Frontal cortex (tissue), 3 donors: ENCODE measurements at regions not wholly inside any gene's neighbourhood (a gene's known extent, or its start where the extent isn't known, plus 50 kb on each side); places are given as distances from the start of the nearest gene placed in this dataset.
A peak's percentile ranks its signal among the peaks of the same experiment; 100 is the strongest.
"Not testable (repeated sequence)": the region's sequence is repeated elsewhere in the genome, so short reads cannot be mapped to it uniquely, and the experiment has no call there.

Experiments used
- DNase-seq, 2 donors: peaks; one replicate each; pipeline ENCODE4 v3.0.0; 2012; ENCODE audit warnings: low spot score in 2 of 2
- FAIRE-seq: peaks from 2 replicates; lab custom pipeline; 2012; peaks lifted over from hg19 to GRCh38; lab: Jason Lieb, UNC
- donor health status: control.
- donor health status: control.
- donor health status: control.

DNA sequence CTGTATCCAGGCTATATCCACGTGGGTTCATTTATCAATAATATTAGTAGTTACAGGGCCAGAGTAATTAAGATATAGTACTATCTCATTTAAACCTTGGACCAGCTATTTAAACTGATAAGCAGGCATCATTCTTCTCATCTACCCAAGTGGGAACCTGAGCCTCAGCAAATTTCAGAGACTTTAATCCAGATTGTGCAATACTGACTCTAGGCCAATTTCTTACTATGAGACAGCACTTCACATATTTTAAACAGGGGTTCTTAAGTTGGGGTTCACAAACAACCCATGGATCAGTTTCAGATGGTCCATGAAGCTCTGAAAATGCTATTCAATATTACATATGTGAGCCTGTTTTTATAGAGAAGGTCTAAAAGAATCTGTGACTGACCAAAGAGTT, 302.7 kb upstream of the PSMD7 start:
- no peak for FAIRE-seq
- no peak for DNase-seq

DNA sequence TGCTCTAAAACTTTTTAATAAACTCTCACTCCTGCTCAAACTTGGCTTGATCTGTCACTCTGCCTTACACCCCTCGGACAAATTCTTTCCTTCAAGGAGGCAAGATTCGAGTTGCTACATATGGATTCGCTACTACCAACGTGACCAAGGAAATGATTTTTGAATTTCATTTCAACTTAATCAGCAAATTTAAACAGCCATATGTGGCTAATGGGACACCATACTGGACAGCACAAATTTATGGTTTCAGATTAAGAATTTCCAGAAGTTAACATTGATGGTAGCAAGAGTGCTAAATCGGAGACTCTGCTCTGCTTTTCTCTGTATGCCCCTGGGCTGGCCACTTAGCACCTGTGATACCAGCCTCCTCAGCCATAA, 318.2 kb upstream of the PSMD7 start:
- FAIRE-seq = no peak
- no peak for DNase-seq

DNA sequence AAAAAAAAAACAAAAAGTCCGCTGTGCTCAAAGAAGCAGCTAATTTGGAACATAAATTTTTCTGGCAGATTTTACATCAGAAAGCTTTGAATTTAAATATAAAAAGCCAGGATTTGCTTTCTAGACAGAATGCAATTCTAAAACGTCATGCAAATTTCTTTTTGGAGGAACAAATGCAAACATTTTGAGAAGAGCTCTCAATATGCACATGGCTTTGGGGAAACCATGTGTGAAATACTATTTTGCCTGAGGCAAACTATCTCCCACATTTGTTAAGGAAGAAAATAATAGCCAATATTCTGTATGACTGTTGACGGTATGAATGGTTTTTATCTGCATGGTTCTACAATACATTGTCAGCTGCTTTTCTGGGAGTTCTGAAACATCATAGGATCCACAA, 320.0 kb upstream of the PSMD7 start:
- no peak for DNase-seq
- no peak for FAIRE-seq

DNA sequence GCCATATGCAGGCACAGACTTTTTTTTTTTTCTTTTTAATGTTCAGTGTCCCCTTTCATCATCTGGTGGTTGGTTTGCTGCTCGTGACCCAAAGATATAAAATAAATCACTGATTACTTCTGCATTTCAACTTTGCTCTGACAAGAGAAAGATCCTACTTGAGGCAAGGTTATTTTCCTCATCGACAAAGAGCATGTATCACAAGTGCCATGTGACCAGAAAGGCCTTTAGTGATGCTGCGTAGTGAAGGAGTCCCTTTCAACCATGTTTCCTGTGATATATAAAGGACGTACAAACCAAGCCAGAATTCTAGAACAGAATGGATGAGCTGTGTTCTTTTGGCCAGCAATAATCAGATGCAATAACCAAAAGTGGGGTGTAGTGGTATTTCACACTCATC, 323.4 kb upstream of the PSMD7 start:
- FAIRE-seq (no peak), DNase-seq (no peak)

DNA sequence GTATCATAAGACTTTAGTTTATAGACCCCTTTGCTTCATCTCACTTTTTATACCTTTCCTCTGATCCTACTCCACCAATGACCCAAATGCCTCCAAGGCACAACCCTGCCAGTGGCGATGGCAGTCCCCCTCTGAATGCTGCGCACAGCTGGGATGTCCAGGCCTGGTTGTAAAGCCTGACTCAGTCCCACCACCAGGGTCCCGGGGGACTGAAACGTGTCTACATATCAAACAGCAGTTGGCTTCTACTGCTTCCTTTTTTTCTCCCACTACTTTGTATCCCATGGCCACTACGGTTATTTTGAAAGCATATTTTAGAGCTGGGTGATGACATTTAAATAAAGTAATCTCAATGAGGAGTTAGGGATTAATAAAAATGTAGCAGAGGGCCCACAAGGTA, 329.8 kb upstream of the PSMD7 start:
- FAIRE-seq (no peak), DNase-seq (no peak)

DNA sequence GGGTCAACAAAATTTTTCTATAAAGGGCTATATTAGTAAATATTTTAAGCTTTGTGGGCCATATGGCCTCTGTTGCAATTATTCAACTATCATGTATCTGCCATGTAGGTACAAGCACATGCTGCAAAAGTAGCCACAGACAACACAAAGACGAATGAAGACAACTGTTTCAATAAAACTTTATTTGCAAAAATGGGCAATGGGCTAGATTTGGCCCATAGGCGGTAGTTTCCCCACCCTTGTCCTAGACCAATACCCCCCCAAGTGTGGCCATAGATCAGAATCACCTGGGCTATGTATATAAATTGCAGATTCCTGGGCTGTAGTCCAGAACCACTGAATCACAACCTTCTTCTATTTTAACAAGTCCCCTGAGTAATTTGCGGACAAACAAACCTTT, 331.0 kb upstream of the PSMD7 start:
- DNase-seq = no peak
- no peak for FAIRE-seq

DNA sequence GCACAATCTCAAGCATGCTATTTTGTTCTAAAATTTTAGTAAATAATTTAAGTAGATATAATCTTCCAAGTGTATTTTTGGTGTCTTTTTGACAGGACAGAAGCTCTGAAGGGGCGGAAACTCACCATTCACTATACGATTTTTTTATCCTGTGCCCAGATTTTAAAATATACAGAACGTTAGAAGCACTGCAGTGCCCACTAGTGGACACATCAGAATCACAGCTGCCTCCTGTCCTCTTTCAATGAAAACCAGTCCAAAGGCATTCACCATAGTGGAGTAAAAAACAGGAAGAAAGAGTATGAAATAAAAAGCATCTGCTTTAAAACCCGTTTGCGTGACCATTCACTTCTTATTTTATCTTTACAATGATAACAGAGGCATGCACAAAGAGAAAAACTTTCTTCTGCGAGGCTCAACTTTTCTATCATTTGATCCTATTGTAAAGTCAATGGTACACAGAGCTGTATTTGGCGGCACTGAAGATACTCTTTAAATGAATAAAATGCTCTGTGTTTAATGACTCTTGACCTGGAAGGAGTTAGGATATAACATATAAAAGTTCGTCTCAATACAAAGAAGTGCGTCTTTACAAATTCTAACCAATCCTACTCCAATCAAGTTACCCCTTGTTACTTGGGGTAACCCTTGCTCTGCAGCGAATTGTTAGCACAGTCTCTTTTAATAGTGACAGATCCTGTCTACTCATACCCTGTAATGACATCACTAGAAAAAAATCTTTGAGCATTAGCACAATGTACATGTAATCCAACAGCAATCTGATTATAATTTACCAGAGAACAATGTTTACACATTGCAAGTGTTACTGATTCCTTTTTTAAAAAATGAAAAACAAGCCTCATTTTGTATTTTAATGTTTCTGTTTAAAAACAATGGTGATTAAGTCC, 339.8 kb upstream of the PSMD7 start:
- FAIRE-seq = peak; percentile 40
- DNase-seq = peak; percentile 15 to 50

DNA sequence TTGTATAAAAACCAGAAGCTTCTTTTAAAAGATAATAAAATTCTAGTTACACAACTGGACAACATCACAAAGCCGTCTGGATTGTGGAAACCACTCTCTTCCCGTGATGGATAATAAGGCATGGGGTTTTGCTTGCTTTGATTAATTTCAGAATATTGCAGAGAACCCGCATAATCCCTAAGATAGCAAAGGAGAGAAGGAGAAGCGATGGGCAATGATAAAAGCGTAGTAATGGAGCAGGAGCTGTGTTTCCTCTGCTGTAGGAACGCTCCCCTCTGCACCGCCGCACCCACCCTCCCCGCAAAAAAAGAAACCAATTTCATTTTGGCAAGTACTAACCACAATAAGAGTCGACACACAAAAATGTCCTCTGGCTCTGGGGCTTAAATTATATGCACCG, 340.9 kb upstream of the PSMD7 start:
- DNase-seq = no peak
- FAIRE-seq = no peak

DNA sequence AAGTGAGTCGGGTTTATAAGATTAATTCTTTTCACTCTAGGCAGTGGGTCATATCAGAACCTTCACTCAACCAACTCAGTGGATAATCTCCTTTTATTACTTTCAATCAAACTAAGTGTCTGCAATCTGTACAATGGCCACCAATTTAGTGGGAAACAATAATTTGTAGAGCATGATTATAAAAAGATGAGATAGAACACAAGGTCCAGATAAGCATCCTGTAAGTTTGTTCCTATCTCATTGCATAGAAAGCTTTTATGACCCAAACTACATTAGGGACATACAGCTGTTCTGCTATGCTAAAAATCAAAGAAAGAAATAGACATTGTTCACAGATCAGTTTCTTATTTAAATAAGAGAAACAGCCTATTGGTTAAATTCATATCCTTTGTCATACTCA, 341.4 kb upstream of the PSMD7 start:
- DNase-seq = no peak
- no peak for FAIRE-seq

DNA sequence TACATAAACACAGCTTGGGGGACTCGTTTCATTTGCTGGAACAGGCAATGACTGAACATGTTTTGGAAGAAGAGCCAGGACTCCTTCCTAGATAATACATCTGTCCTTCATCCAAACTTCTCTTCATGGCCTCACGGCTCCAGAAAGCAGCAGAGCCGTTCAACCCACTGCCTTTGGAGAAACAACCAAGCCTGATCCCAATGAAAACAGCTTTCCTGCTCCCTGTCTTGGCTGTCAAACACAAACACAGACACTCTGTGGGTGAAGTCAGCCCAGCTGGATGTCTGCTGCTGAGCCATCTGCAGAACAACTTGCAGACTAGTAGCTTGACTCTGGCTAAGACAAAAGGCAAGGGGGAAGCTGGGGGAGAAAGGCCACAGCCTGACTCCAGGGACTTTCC, 345.1 kb upstream of the PSMD7 start:
- no peak for FAIRE-seq
- no peak for DNase-seq

DNA sequence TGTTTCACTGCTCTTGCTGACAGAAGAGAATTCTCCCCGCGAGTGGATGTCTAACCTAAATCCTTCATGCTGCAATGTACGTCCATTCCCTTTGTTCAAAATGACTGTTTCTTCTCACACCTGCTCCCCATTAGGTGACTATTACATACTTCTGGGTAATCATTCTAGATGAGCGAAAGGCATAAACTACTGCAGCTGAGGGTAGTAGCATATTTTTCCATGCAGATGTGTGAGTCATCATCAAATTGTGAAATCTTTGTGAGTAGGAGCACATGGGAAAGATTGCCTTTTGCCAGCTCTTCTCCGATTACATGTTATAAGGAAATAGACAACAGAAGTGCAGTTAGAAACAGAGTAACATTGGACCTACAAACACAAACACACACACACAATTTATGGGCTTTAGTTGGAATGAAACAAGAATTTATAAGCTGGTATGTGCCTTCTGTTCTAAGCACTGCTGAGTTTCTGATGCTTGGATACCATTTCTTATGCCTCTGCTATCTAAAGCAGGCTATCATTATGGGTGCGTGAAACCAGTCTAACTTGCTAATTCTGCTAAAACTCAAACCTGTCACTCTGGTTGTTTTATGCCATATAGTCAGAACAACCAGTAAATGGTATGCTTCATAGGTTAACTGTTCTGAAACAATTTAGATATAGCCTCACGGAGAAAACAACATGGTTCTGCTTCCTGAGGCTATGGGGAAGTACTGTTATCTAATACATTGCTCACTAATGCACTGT, 346.9 kb upstream of the PSMD7 start:
- DNase-seq (peak in 1 of 2 donors; percentile 35), FAIRE-seq (no peak)

DNA sequence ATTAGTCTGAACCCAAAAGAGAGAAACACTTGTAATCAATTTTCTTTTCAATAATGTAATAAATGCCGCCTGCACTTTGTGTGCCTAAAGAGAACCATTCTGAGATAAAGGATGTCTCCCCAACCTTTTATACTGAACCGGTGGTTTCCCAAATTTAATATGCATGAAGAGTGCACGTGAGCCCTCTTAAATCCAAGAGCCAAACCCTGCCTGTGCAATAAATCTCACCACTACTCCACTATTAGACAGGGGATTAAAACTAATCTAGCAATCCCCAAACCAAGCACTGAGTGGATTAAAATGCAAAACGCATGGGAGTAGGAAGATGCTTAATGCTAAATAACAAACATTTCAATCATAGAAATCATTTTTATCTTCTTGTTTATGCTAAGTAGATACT, 351.0 kb upstream of the PSMD7 start:
- FAIRE-seq (no peak), DNase-seq (no peak)

DNA sequence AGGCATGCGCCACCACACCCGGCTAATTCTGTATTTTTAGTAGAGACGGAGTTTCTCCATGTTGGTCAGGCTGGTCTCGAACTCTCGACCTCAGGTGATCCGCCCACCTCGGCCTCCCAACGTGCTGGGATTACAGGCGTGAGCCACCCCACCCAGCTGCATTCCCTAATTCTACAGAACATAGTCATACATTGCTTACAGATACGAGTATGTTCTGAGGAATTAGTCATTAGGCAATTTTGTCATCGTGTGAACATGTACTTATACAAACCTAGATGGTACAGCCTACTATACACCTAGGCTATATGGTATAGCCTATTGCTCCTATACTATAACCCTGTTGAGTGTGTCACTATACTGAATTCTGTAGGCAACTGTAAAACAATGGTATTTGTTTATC, 353.4 kb upstream of the PSMD7 start:
- FAIRE-seq = not testable (repeated sequence)

DNA sequence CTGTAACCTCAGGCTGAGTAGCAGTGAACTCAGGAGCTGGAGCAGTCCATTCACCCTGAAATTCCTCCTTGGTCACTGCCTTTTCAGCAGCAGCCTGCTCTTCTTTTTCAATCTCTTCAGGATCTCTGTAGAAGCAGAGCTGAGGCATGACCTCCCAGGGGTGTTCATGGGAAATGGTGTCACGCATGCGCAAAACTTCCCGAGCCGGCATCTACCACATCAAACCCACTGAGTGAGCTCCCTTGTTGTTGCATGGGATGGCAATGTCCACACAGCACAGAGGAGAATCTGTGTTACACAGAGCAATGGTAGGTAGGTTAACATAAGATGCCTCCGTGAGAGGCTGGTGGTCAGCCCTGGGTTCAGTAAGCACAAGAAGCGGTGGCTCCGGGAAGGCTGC, 355.8 kb upstream of the PSMD7 start:
- not testable (repeated sequence) for FAIRE-seq, DNase-seq

More for the DNA sequence above, 353.4 kb upstream of the PSMD7 start:
- DNase-seq = not testable (repeated sequence)

DNA sequence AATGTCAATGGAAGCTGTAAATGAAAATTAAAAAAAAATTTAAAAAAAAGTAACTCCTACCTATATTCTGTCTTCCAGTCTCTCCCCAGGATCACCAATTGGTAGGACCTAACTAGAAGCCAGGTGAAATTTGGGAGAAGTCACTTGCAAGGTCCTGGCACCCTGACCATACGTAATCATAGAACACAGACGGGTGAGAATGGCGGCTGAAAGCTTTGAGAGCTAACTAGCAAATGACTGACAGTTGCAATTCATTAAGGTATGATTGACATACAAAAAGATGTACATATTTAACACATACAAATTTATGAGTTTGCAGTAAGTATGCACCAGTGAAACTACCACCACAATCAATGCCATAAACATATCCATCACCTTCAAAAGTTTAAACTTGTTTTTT, 372.7 kb upstream of the PSMD7 start:
- no peak for FAIRE-seq

DNA sequence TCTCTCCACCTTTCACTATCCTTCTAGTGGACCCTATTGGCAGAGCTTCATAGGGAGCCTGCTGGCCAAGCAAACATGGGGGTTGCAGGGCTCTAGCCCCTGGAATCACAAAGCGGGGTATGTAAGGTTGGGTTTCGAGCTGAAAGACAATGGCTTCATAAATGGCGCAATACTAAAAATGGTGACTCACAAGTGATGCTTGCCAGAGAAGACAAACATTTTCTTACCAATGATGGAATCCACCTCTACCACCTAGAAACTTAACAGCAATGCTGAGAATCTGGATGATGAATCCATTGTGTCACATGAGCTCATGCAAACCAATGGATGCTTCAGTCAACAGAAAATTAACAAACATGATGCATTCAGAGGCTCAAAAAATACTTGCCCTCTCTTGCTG, 375.3 kb upstream of the PSMD7 start:
- DNase-seq = no peak

More for the DNA sequence above, 372.7 kb upstream of the PSMD7 start:
- no peak for DNase-seq

DNA sequence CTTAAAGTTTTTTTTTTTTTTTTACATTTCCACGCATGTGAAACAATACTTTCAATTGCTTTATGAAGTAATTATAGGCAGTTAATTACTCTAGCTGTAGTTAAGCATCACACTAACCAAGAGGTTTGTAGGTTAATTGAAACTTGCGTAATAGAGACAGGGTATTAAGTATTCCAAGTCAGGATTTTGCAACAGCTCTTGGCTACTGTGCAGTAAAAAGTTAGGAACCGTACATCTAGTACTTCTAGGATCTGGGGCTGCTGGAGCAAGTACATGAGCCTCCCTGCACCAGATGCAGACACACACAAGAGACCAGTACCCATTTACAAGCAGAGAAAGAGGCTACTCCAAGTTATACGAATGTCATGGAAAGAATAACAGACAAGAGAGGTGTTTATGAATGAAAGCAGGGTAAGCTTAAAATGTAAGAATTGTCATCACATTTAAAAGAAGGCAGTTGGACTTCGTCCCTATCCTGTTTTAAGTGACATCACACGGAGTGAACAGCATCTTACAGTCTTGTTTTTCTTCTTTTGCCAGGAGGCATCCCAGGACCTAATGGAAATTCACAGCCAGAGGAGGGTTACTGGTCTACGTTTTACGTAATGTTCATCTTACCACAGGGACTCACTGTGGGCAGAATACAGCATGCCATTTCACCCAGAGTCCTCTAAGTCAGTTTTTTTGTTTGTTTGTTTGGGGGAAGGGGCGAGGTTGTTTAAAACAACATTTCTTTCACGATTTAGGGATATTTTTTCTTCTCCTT, 379.6 kb upstream of the PSMD7 start:
- DNase-seq (no peak), FAIRE-seq (no peak)

More for the DNA sequence above, 375.3 kb upstream of the PSMD7 start:
- no peak for FAIRE-seq

DNA sequence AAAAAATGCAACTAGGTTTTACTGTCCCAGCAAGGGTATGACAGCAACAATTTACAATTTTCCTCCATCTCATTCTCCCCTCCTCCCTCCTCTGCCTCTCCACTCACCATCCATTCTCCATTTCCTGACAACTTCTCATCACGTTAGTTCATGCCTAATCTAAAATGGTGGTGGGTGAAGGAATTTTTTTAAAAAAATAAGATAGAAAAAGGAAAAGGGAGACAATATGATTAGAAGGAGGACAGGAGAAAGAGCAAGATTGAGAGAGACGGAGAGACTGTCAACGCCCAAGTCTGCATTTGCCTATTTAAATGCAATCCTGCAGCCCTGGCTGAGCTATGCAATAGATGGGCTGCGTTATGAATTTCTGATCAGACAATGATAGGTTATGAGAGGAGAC, 380.7 kb upstream of the PSMD7 start:
- FAIRE-seq = no peak
- DNase-seq = no peak

DNA sequence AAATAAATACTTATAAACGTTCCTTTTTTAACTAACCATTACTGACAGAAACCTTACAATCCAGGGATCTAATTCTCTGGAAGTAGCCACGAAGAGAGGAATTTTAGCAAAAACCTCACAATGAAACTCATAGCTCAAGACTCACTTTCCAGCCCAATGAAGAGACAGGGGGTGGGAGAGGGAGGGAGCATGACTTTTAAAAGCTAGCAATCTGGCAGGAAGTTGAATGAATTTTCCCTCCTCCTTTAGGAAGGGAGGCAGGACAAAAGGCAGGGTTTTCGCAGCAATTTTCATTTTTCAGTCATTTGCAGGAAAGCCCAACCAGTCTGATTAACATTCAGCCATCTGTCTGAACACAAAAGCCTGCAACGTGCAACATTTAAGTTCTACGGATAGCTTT, 381.5 kb upstream of the PSMD7 start:
- DNase-seq (no peak), FAIRE-seq (no peak)

DNA sequence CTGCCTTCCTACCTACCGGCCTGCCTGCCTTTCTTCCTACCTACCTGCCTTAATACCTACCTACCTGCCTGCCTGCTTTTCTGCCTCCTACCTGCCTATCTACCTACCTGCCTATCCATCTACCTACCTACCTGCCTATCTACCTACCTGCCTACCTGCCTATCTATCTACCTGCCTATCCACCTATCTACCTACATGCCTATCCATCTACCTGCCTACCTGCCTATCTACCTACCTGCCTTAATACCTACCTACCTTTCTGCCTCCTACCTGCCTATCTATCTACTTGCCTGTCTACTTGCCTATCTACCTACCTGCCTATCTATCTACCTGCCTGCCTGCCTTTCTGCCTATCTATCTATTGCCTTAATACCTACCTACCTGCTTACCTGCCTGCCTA, 383.8 kb upstream of the PSMD7 start:
- FAIRE-seq (no peak), DNase-seq (no peak)

DNA sequence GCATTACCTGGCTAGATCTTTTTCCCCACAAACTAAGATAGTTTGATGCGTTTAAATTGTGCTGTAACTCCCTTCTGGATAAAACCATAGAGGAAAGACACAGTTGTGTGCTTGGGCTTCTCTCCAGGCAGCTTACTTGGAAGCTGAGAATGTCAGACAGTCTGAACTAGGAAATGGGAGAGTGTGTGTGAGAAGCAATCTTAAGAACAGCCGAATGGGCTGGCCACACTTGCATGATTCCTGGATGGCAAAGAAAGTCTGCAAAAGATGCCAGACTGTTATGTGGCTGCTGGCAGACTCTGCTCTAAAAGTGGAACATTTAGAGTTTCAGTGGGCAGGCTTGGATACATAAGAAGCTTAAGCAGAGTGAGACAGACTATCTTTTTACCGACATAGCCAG, 384.3 kb upstream of the PSMD7 start:
- FAIRE-seq (no peak), DNase-seq (peak in 1 of 2 donors; percentile 4)
